ENCODE measurements at regions not wholly inside any gene's neighbourhood (a gene's known extent, or its start where the extent isn't known, plus 50 kb on each side); places are given as distances from the start of the nearest gene placed in this dataset.
A peak's percentile ranks its signal among the peaks of the same experiment; 100 is the strongest.
"Not testable (repeated sequence)": the region's sequence is repeated elsewhere in the genome, so short reads cannot be mapped to it uniquely, and the experiment has no call there.

DNA sequence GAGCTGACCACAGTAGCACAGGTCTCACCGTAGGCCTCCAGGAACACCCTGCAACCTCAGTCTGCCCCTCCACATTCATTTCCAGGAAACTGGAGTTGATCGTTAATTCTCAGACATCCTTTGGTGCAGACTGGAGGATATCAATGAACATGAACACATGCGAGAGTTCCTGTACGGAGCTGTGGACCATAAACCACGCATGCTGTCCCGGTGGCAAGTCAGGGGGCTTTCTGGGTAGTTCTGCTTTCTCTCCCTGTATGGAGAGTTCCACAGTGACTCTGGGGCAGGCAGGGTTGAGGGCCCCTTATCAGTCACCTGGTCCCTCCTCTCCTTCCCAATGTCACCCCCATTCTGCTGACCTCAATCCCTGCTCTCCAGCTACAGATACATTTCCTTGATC, 55.5 kb upstream of the URI1 start:
- H3K4me1 ChIP-seq (ENCODE audit: control insufficient read depth in 1 of 2, insufficient read depth in 2 of 2, low read length in 2 of 2): no peaks in the 10 kb centered on the region
- H2BK12ac ChIP-seq (ENCODE audit: low read length): no peak overlapping the region
- H3K27ac ChIP-seq (ENCODE audit: low read depth, low read length): no peak overlapping the region
- no peak overlapping the region for H3K4me2 ChIP-seq (ENCODE audit: low read length)
- H4K8ac ChIP-seq (ENCODE audit: low read depth, low read length): no peak overlapping the region
- no peak overlapping the region for H3K18ac ChIP-seq (ENCODE audit: low read length)
- H3K4me3 ChIP-seq (ENCODE audit: low read depth, low read length): no peak overlapping the region
- H3K23ac ChIP-seq (ENCODE audit: low read length): no peak overlapping the region
- no peaks in the 10 kb centered on the region for H3K36me3 ChIP-seq (ENCODE audit: control insufficient read depth in 1 of 2, insufficient read depth in 2 of 2, low read length in 2 of 2)
- no peak overlapping the region for H4K91ac ChIP-seq (ENCODE audit: low read depth, low read length)
- no peak overlapping the region for H3K4ac ChIP-seq (ENCODE audit: low read depth, low read length)
- no peak overlapping the region for H2AFZ ChIP-seq (ENCODE audit: insufficient read depth, low read length, poor library complexity)
- no peak overlapping the region for H2BK5ac ChIP-seq (ENCODE audit: low read depth, low read length, poor library complexity)
- H3K9me3 ChIP-seq (ENCODE audit: insufficient read depth, low read depth, low read length): peaks cover under 1% of the 10 kb centered on the region
- H2AK5ac ChIP-seq (ENCODE audit: low read length): no peak overlapping the region
- H3K79me1 ChIP-seq (ENCODE audit: low read length): no peaks in the 10 kb centered on the region
- no peak overlapping the region for H2BK120ac ChIP-seq (ENCODE audit: insufficient read depth, low read length, poor library complexity)
- WGBS (ENCODE audit: extremely low coverage, insufficient coverage, insufficient read length): no CpG with 5 or more reads among the region's 6 CpGs
- no peak overlapping the region for H4K12ac ChIP-seq (ENCODE audit: low read depth, low read length)
- no peaks in the 10 kb centered on the region for H3K79me2 ChIP-seq (ENCODE audit: control insufficient read depth, insufficient read depth, low read length, poor library complexity)
- no peaks in the 10 kb centered on the region for H3K27me3 ChIP-seq (ENCODE audit: insufficient read depth, low read length)
- no peak for DNase-seq
- H3K9ac ChIP-seq (ENCODE audit: low read length): no peak overlapping the region
- H3K14ac ChIP-seq (ENCODE audit: low read length): no peak overlapping the region

GRCh38 chr19:29887442-29887855, 54.6 kb upstream of the URI1 start:
- Histone ChIP-seq H2BK120ac (ENCODE audit: insufficient read depth, low read length, poor library complexity) (no peak overlapping the region), H4K8ac (ENCODE audit: low read depth, low read length) (no peak overlapping the region), H2BK5ac (ENCODE audit: low read depth, low read length, poor library complexity) (no peak overlapping the region), H3K14ac (ENCODE audit: low read length) (no peak overlapping the region), H4K12ac (ENCODE audit: low read depth, low read length) (no peak overlapping the region), H3K4me1 (ENCODE audit: control insufficient read depth in 1 of 2, insufficient read depth in 2 of 2, low read length in 2 of 2) (no peaks in the 10 kb centered on the region), H3K23ac (ENCODE audit: low read length) (no peak overlapping the region), H3K18ac (ENCODE audit: low read length) (no peak overlapping the region), H3K79me2 (ENCODE audit: control insufficient read depth, insufficient read depth, low read length, poor library complexity) (no peaks in the 10 kb centered on the region), H4K91ac (ENCODE audit: low read depth, low read length) (no peak overlapping the region), H2BK12ac (ENCODE audit: low read length) (no peak overlapping the region), H3K27ac (ENCODE audit: low read depth, low read length) (no peak overlapping the region), H3K9me3 (ENCODE audit: insufficient read depth, low read depth, low read length) (peaks cover 3% of the 10 kb centered on the region), H2AFZ (ENCODE audit: insufficient read depth, low read length, poor library complexity) (no peak overlapping the region), H3K9ac (ENCODE audit: low read length) (peak overlapping the region; percentile 20), H3K27me3 (ENCODE audit: insufficient read depth, low read length) (no peaks in the 10 kb centered on the region), H3K4me2 (ENCODE audit: low read length) (no peak overlapping the region), H3K79me1 (ENCODE audit: low read length) (no peaks in the 10 kb centered on the region), H3K4ac (ENCODE audit: low read depth, low read length) (no peak overlapping the region), H3K36me3 (ENCODE audit: control insufficient read depth in 1 of 2, insufficient read depth in 2 of 2, low read length in 2 of 2) (no peaks in the 10 kb centered on the region), H3K4me3 (ENCODE audit: low read depth, low read length) (no peak overlapping the region), H2AK5ac (ENCODE audit: low read length) (no peak overlapping the region)
- no CpG with 5 or more reads among the region's 2 CpGs for WGBS (ENCODE audit: extremely low coverage, insufficient coverage, insufficient read length)
- no peak for DNase-seq

DNA sequence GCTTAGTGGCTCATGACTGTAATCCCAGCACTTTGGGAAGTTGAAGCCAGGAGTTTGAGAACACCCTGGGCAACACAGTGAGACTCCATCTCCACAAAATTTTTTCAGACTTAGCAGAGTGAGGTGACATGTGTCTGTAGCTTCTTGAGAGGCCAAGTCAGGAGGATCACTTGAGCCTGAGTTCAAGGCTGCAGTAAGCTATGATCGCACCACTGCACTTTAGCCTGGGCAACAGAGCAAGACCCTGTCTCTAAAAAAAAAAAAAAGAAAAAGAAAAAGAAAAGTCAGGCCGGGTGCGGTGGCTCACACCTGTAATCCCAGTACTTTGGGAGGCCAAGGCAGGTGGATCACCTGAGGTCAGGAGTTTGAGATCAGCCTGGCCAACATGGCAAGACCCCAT, 54.0 kb upstream of the URI1 start:
- not testable (repeated sequence) for H3K14ac ChIP-seq (ENCODE audit: low read length); H2BK12ac ChIP-seq (ENCODE audit: low read length); H3K4me3 ChIP-seq (ENCODE audit: low read depth, low read length); DNase-seq; H3K18ac ChIP-seq (ENCODE audit: low read length); H3K27ac ChIP-seq (ENCODE audit: low read depth, low read length); H3K9ac ChIP-seq (ENCODE audit: low read length); H3K4ac ChIP-seq (ENCODE audit: low read depth, low read length); H2AK5ac ChIP-seq (ENCODE audit: low read length); H3K4me2 ChIP-seq (ENCODE audit: low read length); H3K4me1 ChIP-seq (ENCODE audit: control insufficient read depth in 1 of 2, insufficient read depth in 2 of 2, low read length in 2 of 2); H2BK5ac ChIP-seq (ENCODE audit: low read depth, low read length, poor library complexity); H2AFZ ChIP-seq (ENCODE audit: insufficient read depth, low read length, poor library complexity); H3K23ac ChIP-seq (ENCODE audit: low read length); H4K91ac ChIP-seq (ENCODE audit: low read depth, low read length); H2BK120ac ChIP-seq (ENCODE audit: insufficient read depth, low read length, poor library complexity); H3K79me2 ChIP-seq (ENCODE audit: control insufficient read depth, insufficient read depth, low read length, poor library complexity); H3K79me1 ChIP-seq (ENCODE audit: low read length); H3K36me3 ChIP-seq (ENCODE audit: control insufficient read depth in 1 of 2, insufficient read depth in 2 of 2, low read length in 2 of 2); H4K12ac ChIP-seq (ENCODE audit: low read depth, low read length); H4K8ac ChIP-seq (ENCODE audit: low read depth, low read length); H3K27me3 ChIP-seq (ENCODE audit: insufficient read depth, low read length); H3K9me3 ChIP-seq (ENCODE audit: insufficient read depth, low read depth, low read length)
- WGBS (ENCODE audit: extremely low coverage, insufficient coverage, insufficient read length): no CpG with 5 or more reads among the region's 3 CpGs

DNA sequence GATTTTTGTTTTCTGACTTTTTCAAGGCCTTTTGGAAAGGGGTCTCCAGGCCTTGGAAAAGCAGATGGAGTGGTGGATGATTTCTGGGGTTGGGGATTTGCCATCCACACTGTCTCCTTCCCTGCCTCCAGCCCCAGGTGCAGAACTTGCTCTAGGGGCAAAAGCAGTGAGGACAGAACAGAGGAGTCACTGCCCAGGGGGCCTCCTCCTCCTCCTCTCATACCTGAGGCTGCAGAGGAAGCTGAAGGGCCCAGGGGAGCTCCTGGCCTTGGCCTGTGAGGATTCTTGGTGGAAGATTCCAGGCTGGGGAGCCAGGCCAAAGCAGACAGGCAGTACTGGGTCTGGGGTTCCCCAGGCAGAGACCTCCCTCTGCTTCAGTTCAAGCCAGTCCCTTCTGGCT, 52.3 kb upstream of the URI1 start:
- no peaks in the 10 kb centered on the region for H3K36me3 ChIP-seq (ENCODE audit: control insufficient read depth in 1 of 2, insufficient read depth in 2 of 2, low read length in 2 of 2)
- H3K23ac ChIP-seq (ENCODE audit: low read length): no peak overlapping the region
- no peak overlapping the region for H3K4me3 ChIP-seq (ENCODE audit: low read depth, low read length)
- H3K18ac ChIP-seq (ENCODE audit: low read length): no peak overlapping the region
- H2AK5ac ChIP-seq (ENCODE audit: low read length): no peak overlapping the region
- H3K27ac ChIP-seq (ENCODE audit: low read depth, low read length): no peak overlapping the region
- H3K4me1 ChIP-seq (ENCODE audit: control insufficient read depth in 1 of 2, insufficient read depth in 2 of 2, low read length in 2 of 2): no peaks in the 10 kb centered on the region
- DNase-seq: no peak
- H4K12ac ChIP-seq (ENCODE audit: low read depth, low read length): no peak overlapping the region
- H3K9ac ChIP-seq (ENCODE audit: low read length): no peak overlapping the region
- no peak overlapping the region for H3K14ac ChIP-seq (ENCODE audit: low read length)
- no peaks in the 10 kb centered on the region for H3K27me3 ChIP-seq (ENCODE audit: insufficient read depth, low read length)
- H2BK120ac ChIP-seq (ENCODE audit: insufficient read depth, low read length, poor library complexity): no peak overlapping the region
- H3K79me1 ChIP-seq (ENCODE audit: low read length): no peaks in the 10 kb centered on the region
- H3K79me2 ChIP-seq (ENCODE audit: control insufficient read depth, insufficient read depth, low read length, poor library complexity): no peaks in the 10 kb centered on the region
- H2AFZ ChIP-seq (ENCODE audit: insufficient read depth, low read length, poor library complexity): no peak overlapping the region
- no peak overlapping the region for H3K4me2 ChIP-seq (ENCODE audit: low read length)
- H4K8ac ChIP-seq (ENCODE audit: low read depth, low read length): no peak overlapping the region
- peaks cover 3% of the 10 kb centered on the region for H3K9me3 ChIP-seq (ENCODE audit: insufficient read depth, low read depth, low read length)
- H3K4ac ChIP-seq (ENCODE audit: low read depth, low read length): no peak overlapping the region
- no peak overlapping the region for H4K91ac ChIP-seq (ENCODE audit: low read depth, low read length)
- no peak overlapping the region for H2BK12ac ChIP-seq (ENCODE audit: low read length)
- H2BK5ac ChIP-seq (ENCODE audit: low read depth, low read length, poor library complexity): no peak overlapping the region

GRCh38 chr19:29890392-29890791, 51.6 kb upstream of the URI1 start:
- Histone ChIP-seq H3K27ac (ENCODE audit: low read depth, low read length) (no peak overlapping the region), H4K8ac (ENCODE audit: low read depth, low read length) (no peak overlapping the region), H2BK12ac (ENCODE audit: low read length) (no peak overlapping the region), H3K18ac (ENCODE audit: low read length) (no peak overlapping the region), H3K4me3 (ENCODE audit: low read depth, low read length) (no peak overlapping the region), H3K9ac (ENCODE audit: low read length) (no peak overlapping the region), H3K79me2 (ENCODE audit: control insufficient read depth, insufficient read depth, low read length, poor library complexity) (no peaks in the 10 kb centered on the region), H2AK5ac (ENCODE audit: low read length) (no peak overlapping the region), H4K12ac (ENCODE audit: low read depth, low read length) (no peak overlapping the region), H3K27me3 (ENCODE audit: insufficient read depth, low read length) (no peaks in the 10 kb centered on the region), H3K4me2 (ENCODE audit: low read length) (no peak overlapping the region), H3K79me1 (ENCODE audit: low read length) (no peaks in the 10 kb centered on the region), H3K9me3 (ENCODE audit: insufficient read depth, low read depth, low read length) (peaks cover 3% of the 10 kb centered on the region), H2BK5ac (ENCODE audit: low read depth, low read length, poor library complexity) (no peak overlapping the region), H2AFZ (ENCODE audit: insufficient read depth, low read length, poor library complexity) (no peak overlapping the region), H3K4ac (ENCODE audit: low read depth, low read length) (no peak overlapping the region), H4K91ac (ENCODE audit: low read depth, low read length) (no peak overlapping the region), H3K14ac (ENCODE audit: low read length) (no peak overlapping the region), H3K23ac (ENCODE audit: low read length) (no peak overlapping the region), H3K36me3 (ENCODE audit: control insufficient read depth in 1 of 2, insufficient read depth in 2 of 2, low read length in 2 of 2) (no peaks in the 10 kb centered on the region), H3K4me1 (ENCODE audit: control insufficient read depth in 1 of 2, insufficient read depth in 2 of 2, low read length in 2 of 2) (no peaks in the 10 kb centered on the region), H2BK120ac (ENCODE audit: insufficient read depth, low read length, poor library complexity) (no peak overlapping the region)
- no peak for DNase-seq
- WGBS (ENCODE audit: extremely low coverage, insufficient coverage, insufficient read length): no CpG with 5 or more reads among the region's 1 CpG
